Nephron (organoid): ENCODE measurements at regions not wholly inside any gene's neighbourhood (a gene's known extent, or its start where the extent isn't known, plus 50 kb on each side); places are given as distances from the start of the nearest gene placed in this dataset.

Experiments used
- H3K27ac Mint-ChIP-seq, 3 experiments: 2 replicates each; pipeline ENCODE4 v1.8.0; 2020; ENCODE audit warnings: mixed read lengths in 3 of 3, mild to moderate bottlenecking in 2 of 3, moderate library complexity in 1 of 3
- H3K27me3 Mint-ChIP-seq: 2 replicates; pipeline ENCODE4 v1.8.0; 2021; ENCODE audit warnings: low read depth, mild to moderate bottlenecking, moderate library complexity, mixed read lengths
- H3K36me3 Mint-ChIP-seq: 2 replicates; pipeline ENCODE4 v1.8.0; 2020; ENCODE audit warnings: low read depth, mixed read lengths
- H3K4me1 Mint-ChIP-seq: 2 replicates; pipeline ENCODE4 v1.8.0; 2020; ENCODE audit warnings: mixed read lengths
- H3K4me3 Mint-ChIP-seq, 3 experiments: 2 replicates each; pipeline ENCODE4 v1.8.0; 2020; ENCODE audit warnings: mild to moderate bottlenecking in 3 of 3, mixed read lengths in 3 of 3, moderate library complexity in 2 of 3
- H3K9me3 Mint-ChIP-seq: 2 replicates; pipeline ENCODE4 v1.8.0; 2020; ENCODE audit warnings: mixed read lengths
- TF ChIP-seq, protein P1 (sequence below), 3 experiments: fragments of 200-600 bp; sonication (generic); IDR thresholded peaks; one replicate each; pipeline ENCODE4 v1.5.0; 2021; ENCODE audit warnings: antibody characterized with exemption in 3 of 3; ENCODE audit not compliant: unreplicated experiment in 3 of 3

DNA sequence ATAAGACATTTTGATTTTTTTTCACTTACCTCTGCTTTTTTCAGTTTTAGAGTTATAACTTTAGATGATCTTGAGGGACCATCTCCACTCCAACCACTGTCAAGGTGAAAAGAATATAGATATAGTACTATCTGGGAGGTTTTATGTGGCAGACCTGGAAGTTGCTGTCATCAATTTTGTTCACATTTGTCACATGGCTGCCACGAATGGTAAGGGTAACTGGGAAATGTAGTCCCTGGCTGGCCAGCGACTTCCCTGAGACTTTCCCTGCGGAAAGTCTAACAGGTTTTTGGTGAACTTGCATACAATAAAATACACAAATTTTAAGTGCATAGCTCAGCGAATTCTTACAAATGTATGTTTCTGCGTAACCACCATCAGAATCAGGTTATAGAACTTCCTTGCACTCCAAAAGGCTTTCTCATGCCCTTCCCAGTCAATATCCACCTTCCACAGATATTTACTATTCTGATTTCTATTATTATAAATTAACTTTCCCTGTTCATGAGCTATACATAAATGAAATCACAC, 121.5 kb downstream of the MAT2B start:
- H3K27me3 Mint-ChIP-seq: no peaks in the 10 kb centered on the region
- H3K36me3 Mint-ChIP-seq: no peaks in the 10 kb centered on the region
- H3K4me3 Mint-ChIP-seq: no peak overlapping the region
- H3K27ac Mint-ChIP-seq: no peak overlapping the region
- peaks cover 12% of the 10 kb centered on the region for H3K4me1 Mint-ChIP-seq
- H3K9me3 Mint-ChIP-seq: peaks cover 6% of the 10 kb centered on the region
- TF ChIP-seq, protein P1, sequence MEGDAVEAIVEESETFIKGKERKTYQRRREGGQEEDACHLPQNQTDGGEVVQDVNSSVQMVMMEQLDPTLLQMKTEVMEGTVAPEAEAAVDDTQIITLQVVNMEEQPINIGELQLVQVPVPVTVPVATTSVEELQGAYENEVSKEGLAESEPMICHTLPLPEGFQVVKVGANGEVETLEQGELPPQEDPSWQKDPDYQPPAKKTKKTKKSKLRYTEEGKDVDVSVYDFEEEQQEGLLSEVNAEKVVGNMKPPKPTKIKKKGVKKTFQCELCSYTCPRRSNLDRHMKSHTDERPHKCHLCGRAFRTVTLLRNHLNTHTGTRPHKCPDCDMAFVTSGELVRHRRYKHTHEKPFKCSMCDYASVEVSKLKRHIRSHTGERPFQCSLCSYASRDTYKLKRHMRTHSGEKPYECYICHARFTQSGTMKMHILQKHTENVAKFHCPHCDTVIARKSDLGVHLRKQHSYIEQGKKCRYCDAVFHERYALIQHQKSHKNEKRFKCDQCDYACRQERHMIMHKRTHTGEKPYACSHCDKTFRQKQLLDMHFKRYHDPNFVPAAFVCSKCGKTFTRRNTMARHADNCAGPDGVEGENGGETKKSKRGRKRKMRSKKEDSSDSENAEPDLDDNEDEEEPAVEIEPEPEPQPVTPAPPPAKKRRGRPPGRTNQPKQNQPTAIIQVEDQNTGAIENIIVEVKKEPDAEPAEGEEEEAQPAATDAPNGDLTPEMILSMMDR (IDR thresholded peaks at IDR 0.05; ENCODE audit: unreplicated experiment in 3 of 3): no peak

DNA sequence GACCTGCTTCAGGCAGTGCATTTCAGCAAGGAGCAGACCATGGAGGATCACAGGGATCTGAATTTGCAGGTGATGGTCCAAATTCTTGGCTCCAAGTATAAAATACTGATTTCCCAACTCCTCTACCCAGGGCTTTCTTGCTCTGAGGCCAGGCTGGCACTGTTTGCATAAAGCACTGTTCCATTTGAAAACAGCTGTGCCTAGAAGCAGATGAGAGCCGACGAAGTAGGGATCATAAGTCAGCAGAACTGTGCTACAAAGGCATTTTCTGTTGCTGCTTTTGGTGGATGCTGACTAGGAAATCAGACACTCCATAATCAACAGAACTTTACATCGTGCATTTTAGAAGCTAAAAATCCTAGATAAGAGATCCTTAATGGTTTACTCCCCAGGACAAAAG, 126.4 kb downstream of the MAT2B start:
- peaks cover 17% of the 10 kb centered on the region for H3K4me1 Mint-ChIP-seq
- peaks cover 6% of the 10 kb centered on the region for H3K9me3 Mint-ChIP-seq
- TF ChIP-seq, protein P1 (IDR thresholded peaks at IDR 0.05; ENCODE audit: unreplicated experiment in 3 of 3): no peak
- H3K4me3 Mint-ChIP-seq: no peak overlapping the region
- H3K27me3 Mint-ChIP-seq: peaks cover 3% of the 10 kb centered on the region
- no peaks in the 10 kb centered on the region for H3K36me3 Mint-ChIP-seq
- peak overlapping the region in 1 of 3 experiments; percentile 19 for H3K27ac Mint-ChIP-seq

DNA sequence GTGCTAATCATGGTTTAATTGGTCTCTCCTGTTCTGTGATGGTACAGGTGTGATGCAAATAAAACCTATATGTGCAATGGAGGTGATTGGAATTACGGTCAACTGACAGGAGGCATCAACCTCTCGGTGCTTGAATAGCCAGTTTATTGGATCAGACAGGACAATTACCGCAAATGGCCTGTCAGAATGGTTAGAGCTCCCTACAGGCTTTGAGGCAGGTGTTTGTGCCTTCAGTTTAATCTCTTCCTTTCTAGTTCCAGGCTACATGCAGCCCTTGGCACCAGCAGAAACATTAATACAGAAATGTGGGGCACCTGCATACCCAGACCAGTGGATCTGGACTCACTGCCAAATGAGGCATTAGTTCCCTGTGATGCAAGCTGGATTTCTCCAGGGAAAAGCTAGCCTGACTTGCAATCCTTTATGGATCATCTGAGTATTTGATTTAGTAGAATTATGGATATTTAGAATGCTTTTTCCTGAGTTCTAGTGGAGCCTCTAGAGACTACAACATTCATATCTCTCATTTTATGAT, 128.6 kb downstream of the MAT2B start:
- peaks cover 3% of the 10 kb centered on the region for H3K27me3 Mint-ChIP-seq
- H3K27ac Mint-ChIP-seq: no peak overlapping the region
- TF ChIP-seq, protein P1 (IDR thresholded peaks at IDR 0.05; ENCODE audit: unreplicated experiment in 3 of 3): no peak
- H3K9me3 Mint-ChIP-seq: peaks cover 9% of the 10 kb centered on the region
- no peak overlapping the region for H3K4me3 Mint-ChIP-seq
- H3K36me3 Mint-ChIP-seq: no peaks in the 10 kb centered on the region
- peaks cover 17% of the 10 kb centered on the region for H3K4me1 Mint-ChIP-seq

DNA sequence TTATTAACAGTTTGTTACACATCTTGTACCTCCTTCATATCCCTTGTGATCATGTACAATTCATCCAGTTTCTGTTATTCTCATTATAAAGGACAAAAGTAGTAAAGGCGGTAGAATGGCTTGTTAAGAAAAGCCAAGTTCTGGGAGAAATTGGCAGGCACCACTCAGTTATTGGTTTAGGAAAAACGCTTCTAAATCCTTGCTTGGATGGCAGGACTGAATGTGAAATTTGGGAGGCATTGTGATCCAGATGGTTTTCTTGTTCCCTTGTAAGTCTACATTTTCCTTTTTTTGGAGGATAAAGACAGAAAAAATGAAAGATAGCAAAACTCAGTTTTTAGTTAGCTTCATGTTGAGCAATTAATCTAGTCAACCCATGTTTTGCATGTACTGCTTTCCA, 130.2 kb downstream of the MAT2B start:
- no peak overlapping the region for H3K4me3 Mint-ChIP-seq
- TF ChIP-seq, protein P1 (IDR thresholded peaks at IDR 0.05; ENCODE audit: unreplicated experiment in 3 of 3): no peak
- no peaks in the 10 kb centered on the region for H3K36me3 Mint-ChIP-seq
- H3K4me1 Mint-ChIP-seq: peaks cover 14% of the 10 kb centered on the region
- H3K9me3 Mint-ChIP-seq: peaks cover 3% of the 10 kb centered on the region
- no peak overlapping the region for H3K27ac Mint-ChIP-seq
- peaks cover 3% of the 10 kb centered on the region for H3K27me3 Mint-ChIP-seq

DNA sequence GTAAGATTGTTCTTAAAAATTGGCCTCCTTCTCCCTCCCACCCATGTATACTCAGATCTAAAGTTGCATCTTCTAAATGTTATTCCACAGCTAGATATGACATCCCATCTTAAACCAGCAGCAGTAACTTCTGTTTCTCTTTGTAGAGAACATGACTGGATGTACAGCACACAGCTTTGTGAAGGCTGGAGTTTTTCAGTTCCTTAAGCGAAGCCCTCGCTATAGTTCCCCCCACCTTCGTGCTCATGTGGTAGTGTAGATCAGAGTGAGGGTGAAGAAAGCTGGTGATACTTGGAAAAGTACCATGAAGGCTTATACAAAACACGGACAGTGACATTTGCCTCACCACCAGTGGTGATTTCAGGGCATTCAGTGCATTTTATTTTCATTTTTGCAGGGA, 137.5 kb downstream of the MAT2B start:
- Mint-ChIP-seq H3K36me3 (no peaks in the 10 kb centered on the region), H3K27me3 (peaks cover 5% of the 10 kb centered on the region), H3K27ac (no peak overlapping the region), H3K4me1 (no peaks in the 10 kb centered on the region), H3K4me3 (no peak overlapping the region), H3K9me3 (peaks cover 1% of the 10 kb centered on the region)
- TF ChIP-seq, protein P1 (IDR thresholded peaks at IDR 0.05; ENCODE audit: unreplicated experiment in 3 of 3): no peak
